Sigmoid colon (tissue), 6 donors: ENCODE measurements at regions not wholly inside any gene's neighbourhood (a gene's known extent, or its start where the extent isn't known, plus 50 kb on each side); places are given as distances from the start of the nearest gene placed in this dataset.

Experiments
- DNase-seq: peaks from one replicate; pipeline ENCODE4 v3.0.0-alpha.2; 2019
- H3K27ac ChIP-seq, 4 donors: fragments of 200-600 bp; sonication (generic); one replicate each; pipeline ENCODE4 v1.5.1; 2016 to 2019; ENCODE audit warnings: mild to moderate bottlenecking in 1 of 4
- H3K27me3 ChIP-seq, 3 donors: fragments of 200-600 bp; sonication (generic); one replicate each; pipeline ENCODE4 v1.5.1; 2019; ENCODE audit warnings: mild to moderate bottlenecking in 1 of 3
- H3K36me3 ChIP-seq, 4 donors: fragments of 200-600 bp; sonication (generic); one replicate each; pipeline ENCODE4 v1.5.1; 2016 to 2019
- H3K4me1 ChIP-seq, 4 donors: fragments of 200-600 bp; sonication (generic); one replicate each; pipeline ENCODE4 v1.5.1; 2017 to 2019
- H3K4me3 ChIP-seq, 4 donors: fragments of 200-600 bp; sonication (generic); one replicate each; pipeline ENCODE4 v1.5.1; 2017 to 2019; ENCODE audit warnings: mild to moderate bottlenecking in 2 of 4, moderate library complexity in 1 of 4
- H3K9me3 ChIP-seq, 4 donors: fragments of 200-600 bp in 3 of 4; sonication (generic) in 3 of 4; one replicate each; pipeline versions ENCODE4 v1.5.1 to v1.6.1; 2013 to 2019
- CTCF ChIP-seq, 4 experiments: fragments of 450-650 bp in 3 of 4; fragments of 200-600 bp in 1 of 4; IDR thresholded peaks; one replicate each; pipeline ENCODE4 v1.5.1; 2016 to 2019; ENCODE audit warnings: antibody characterized with exemption in 4 of 4, mild to moderate bottlenecking in 3 of 4, moderate library complexity in 2 of 4
- EP300 ChIP-seq, 4 donors: sonication (generic); formaldehyde crosslinking; IDR thresholded peaks; one replicate each; pipeline ENCODE4 v1.6.1; 2017; ENCODE audit warnings: antibody characterized with exemption in 4 of 4
- POLR2A ChIP-seq, 2 donors: fragments of 450-650 bp; IDR thresholded peaks; one replicate each; pipeline ENCODE4 v1.6.1; 2016; ENCODE audit warnings: antibody characterized with exemption in 2 of 2, mild to moderate bottlenecking in 2 of 2, moderate library complexity in 2 of 2
- POLR2AphosphoS5 ChIP-seq, 4 donors: sonication (generic); formaldehyde crosslinking; IDR thresholded peaks; one replicate each; pipeline ENCODE4 v1.6.1; 2017; ENCODE audit warnings: antibody characterized with exemption in 4 of 4
- WGBS, 2 donors: extraction: QIAGEN DNeasy Blood & Tissue Kit; methylation state at CpG; one replicate each; pipeline ENCODE4 v1.1.7; 2013; 5-methylcytosine and 5-hydroxymethylcytosine counted together
- intact Hi-C: fragments of 100-400 bp; cut with DNase I; formaldehyde crosslinking; loops from one replicate; pipeline ENCODE4 v1.15.1; 2023
- donor health status: healthy with polysubstance abuse.
- donor health status: healthy.

- DNase-seq, result no peak
- TF ChIP-seq EP300 (IDR thresholded peaks at IDR 0.05) (no peak), POLR2A (IDR thresholded peaks at IDR 0.05) (no peak), CTCF (IDR thresholded peaks at IDR 0.05) (no peak), POLR2AphosphoS5 (IDR thresholded peaks at IDR 0.05) (no peak)
These were observed 239.8 kb upstream of the TMEM72 start for GRCh38 chr10:44671319-44671718.

GRCh38 chr10:44673245-44673983, 237.7 kb upstream of the TMEM72 start:
- H3K4me1 ChIP-seq, result peaks cover 0 to 24% (median 20%) of the 10 kb centered on the region in 4 donors
- intact Hi-C loops, result no loop called here
- no peaks in the 10 kb centered on the region for H3K27me3 ChIP-seq
- TF ChIP-seq CTCF (IDR thresholded peaks at IDR 0.05), result no peak
- TF ChIP-seq POLR2AphosphoS5 (IDR thresholded peaks at IDR 0.05), result no peak
- TF ChIP-seq POLR2A (IDR thresholded peaks at IDR 0.05), result no peak
- TF ChIP-seq EP300 (IDR thresholded peaks at IDR 0.05), result peak in 1 of 4 donors; percentile 14
- no peaks in the 10 kb centered on the region for H3K9me3 ChIP-seq
- no peak overlapping the region for H3K27ac ChIP-seq
- DNase-seq, result no peak
- 15 to 66% methylated on average over 3 of the region's 3 CpGs for WGBS, 2 donors
- H3K4me3 ChIP-seq, result no peak overlapping the region
- H3K36me3 ChIP-seq, result no peaks in the 10 kb centered on the region

More at GRCh38 chr10:44671319-44671718, 239.8 kb upstream of the TMEM72 start:
- Histone ChIP-seq H3K27ac (no peak overlapping the region), H3K4me1 (peaks cover 0 to 24% (median 20%) of the 10 kb centered on the region in 4 donors), H3K9me3 (no peaks in the 10 kb centered on the region), H3K36me3 (no peaks in the 10 kb centered on the region), H3K27me3 (no peaks in the 10 kb centered on the region), H3K4me3 (no peak overlapping the region)
- intact Hi-C loops, result no loop called here

GRCh38 chr10:44674536-44675386, 236.4 kb upstream of the TMEM72 start:
- Histone ChIP-seq H3K4me1 (peaks cover 0 to 24% (median 20%) of the 10 kb centered on the region in 4 donors), H3K9me3 (no peaks in the 10 kb centered on the region), H3K27me3 (no peaks in the 10 kb centered on the region), H3K27ac (no peak overlapping the region), H3K4me3 (no peak overlapping the region), H3K36me3 (no peaks in the 10 kb centered on the region)
- TF ChIP-seq CTCF (IDR thresholded peaks at IDR 0.05) (no peak), POLR2AphosphoS5 (IDR thresholded peaks at IDR 0.05) (no peak), POLR2A (IDR thresholded peaks at IDR 0.05) (no peak), EP300 (IDR thresholded peaks at IDR 0.05) (no peak)
- no peak for DNase-seq
- 28 to 55% methylated on average over 6 of the region's 6 CpGs for WGBS, 2 donors
- intact Hi-C loops, result no loop called here

- no peak overlapping the region for H3K27ac ChIP-seq
- 59 to 78% methylated on average over 2 of the region's 2 CpGs for WGBS, 2 donors
- intact Hi-C loops, result no loop called here
These were observed 235.7 kb upstream of the TMEM72 start for GRCh38 chr10:44675387-44675874.

More at GRCh38 chr10:44675387-44675874, 235.7 kb upstream of the TMEM72 start:
- DNase-seq, result no peak
- Histone ChIP-seq H3K4me1 (peaks cover 0 to 24% (median 20%) of the 10 kb centered on the region in 4 donors), H3K9me3 (no peaks in the 10 kb centered on the region), H3K36me3 (no peaks in the 10 kb centered on the region), H3K4me3 (no peak overlapping the region), H3K27me3 (no peaks in the 10 kb centered on the region)
- TF ChIP-seq POLR2A (IDR thresholded peaks at IDR 0.05) (no peak), CTCF (IDR thresholded peaks at IDR 0.05) (no peak), EP300 (IDR thresholded peaks at IDR 0.05) (no peak), POLR2AphosphoS5 (IDR thresholded peaks at IDR 0.05) (no peak)
